ENCODE measurements at regions not wholly inside any gene's neighbourhood (a gene's known extent, or its start where the extent isn't known, plus 50 kb on each side); places are given as distances from the start of the nearest gene placed in this dataset.

- no peak for TF ChIP-seq PPARA (CRISPR knock-in tag; IDR thresholded peaks at IDR 0.05; ENCODE audit: borderline replicate concordance)
- no peak for TF ChIP-seq ARNTL (CRISPR knock-in tag; IDR thresholded peaks at IDR 0.05; ENCODE audit: borderline replicate concordance, low read depth)
- TF ChIP-seq ZNF8 (CRISPR knock-in tag; IDR thresholded peaks at IDR 0.05): no peak
- TF ChIP-seq ZFP3 (CRISPR knock-in tag; IDR thresholded peaks at IDR 0.05): no peak
- no peak for TF ChIP-seq TOX (CRISPR knock-in tag; IDR thresholded peaks at IDR 0.05; ENCODE audit: borderline replicate concordance)
- TF ChIP-seq ZNF70 (CRISPR knock-in tag; IDR thresholded peaks at IDR 0.05): no peak
- TF ChIP-seq OSR1 (CRISPR knock-in tag; IDR thresholded peaks at IDR 0.05): no peak
- TF ChIP-seq ZNF565 (CRISPR knock-in tag; conservative IDR thresholded peaks at IDR 0.05; ENCODE audit: low read depth): no peak
- no peak for TF ChIP-seq POU6F1 (CRISPR knock-in tag; IDR thresholded peaks at IDR 0.05; ENCODE audit: borderline replicate concordance, low read depth)
- TF ChIP-seq PATZ1 (CRISPR knock-in tag; IDR thresholded peaks at IDR 0.05; ENCODE audit: borderline replicate concordance): no peak
- no peak for TF ChIP-seq ZC3H10 (CRISPR knock-in tag; IDR thresholded peaks at IDR 0.05)
- no peak for TF ChIP-seq ZFP30 (CRISPR knock-in tag; IDR thresholded peaks at IDR 0.05)
- TF ChIP-seq TCF4 (CRISPR knock-in tag; IDR thresholded peaks at IDR 0.05; ENCODE audit: borderline replicate concordance): no peak
- no peak for TF ChIP-seq ESRRG (CRISPR knock-in tag; IDR thresholded peaks at IDR 0.05)
- no peak for TF ChIP-seq BACH2 (CRISPR knock-in tag; IDR thresholded peaks at IDR 0.05; ENCODE audit: borderline replicate concordance)
- ATAC-seq: no peak
Measured at GRCh38 chr5:10106806-10107205, 142.9 kb downstream of the ATPSCKMT start.

GRCh38 chr5:10106285-10106684, 143.4 kb downstream of the ATPSCKMT start:
- no peak for ATAC-seq
- TF ChIP-seq RARB (CRISPR knock-in tag; IDR thresholded peaks at IDR 0.05) (no peak), BACH2 (CRISPR knock-in tag; IDR thresholded peaks at IDR 0.05; ENCODE audit: borderline replicate concordance) (no peak), ZNF70 (CRISPR knock-in tag; IDR thresholded peaks at IDR 0.05) (no peak), SNAI2 (CRISPR knock-in tag; IDR thresholded peaks at IDR 0.05) (no peak), ISL1 (CRISPR knock-in tag; IDR thresholded peaks at IDR 0.05) (no peak), CSRNP3 (CRISPR knock-in tag; IDR thresholded peaks at IDR 0.05) (no peak), ZNF8 (CRISPR knock-in tag; IDR thresholded peaks at IDR 0.05) (no peak), OSR1 (CRISPR knock-in tag; IDR thresholded peaks at IDR 0.05) (no peak), POU6F1 (CRISPR knock-in tag; IDR thresholded peaks at IDR 0.05; ENCODE audit: borderline replicate concordance, low read depth) (no peak), PPARA (CRISPR knock-in tag; IDR thresholded peaks at IDR 0.05; ENCODE audit: borderline replicate concordance) (no peak), ZFP30 (CRISPR knock-in tag; IDR thresholded peaks at IDR 0.05) (no peak), ZC3H10 (CRISPR knock-in tag; IDR thresholded peaks at IDR 0.05) (no peak), PATZ1 (CRISPR knock-in tag; IDR thresholded peaks at IDR 0.05; ENCODE audit: borderline replicate concordance) (no peak), ZFP3 (CRISPR knock-in tag; IDR thresholded peaks at IDR 0.05) (no peak), CSDC2 (CRISPR knock-in tag; IDR thresholded peaks at IDR 0.05) (no peak), ARNTL (CRISPR knock-in tag; IDR thresholded peaks at IDR 0.05; ENCODE audit: borderline replicate concordance, low read depth) (no peak), TOX (CRISPR knock-in tag; IDR thresholded peaks at IDR 0.05; ENCODE audit: borderline replicate concordance) (no peak), TCF4 (CRISPR knock-in tag; IDR thresholded peaks at IDR 0.05; ENCODE audit: borderline replicate concordance) (no peak), GLIS3 (CRISPR knock-in tag; IDR thresholded peaks at IDR 0.05) (no peak), ESRRG (CRISPR knock-in tag; IDR thresholded peaks at IDR 0.05) (no peak)

Measured in SK-N-SH treated with all-trans-retinoic acid at 6 μM for 48 hours (cell line).